Skin of body (tissue), 1 donor: ENCODE measurements at regions not wholly inside any gene's neighbourhood (a gene's known extent, or its start where the extent isn't known, plus 50 kb on each side); places are given as distances from the start of the nearest gene placed in this dataset.
"Not testable (repeated sequence)": the region's sequence is repeated elsewhere in the genome, so short reads cannot be mapped to it uniquely, and the experiment has no call there.

Experiments
- DNase-seq: peaks from one replicate; lab custom pipeline; 2025; lab: John Stamatoyannopoulos, UW

GRCh38 chr5:42989190-42989589, 50.9 kb downstream of the ANXA2R start:
- DNase-seq: no peak

GRCh38 chr5:42988568-42988967, 51.6 kb downstream of the ANXA2R start:
- DNase-seq: no peak

GRCh38 chr5:42985129-42986037, 54.7 kb downstream of the ANXA2R start:
- no peak for DNase-seq

- DNase-seq: no peak
These were observed 55.8 kb downstream of the ANXA2R start for GRCh38 chr5:42984307-42984706.

- DNase-seq: no peak
These were observed 58.0 kb downstream of the ANXA2R start for GRCh38 chr5:42982107-42982622.

GRCh38 chr5:42981417-42982106, 58.6 kb downstream of the ANXA2R start:
- not testable (repeated sequence) for DNase-seq

GRCh38 chr5:42981015-42981414, 59.1 kb downstream of the ANXA2R start:
- not testable (repeated sequence) for DNase-seq

- not testable (repeated sequence) for DNase-seq
These were observed 59.7 kb downstream of the ANXA2R start for GRCh38 chr5:42980391-42980790.

GRCh38 chr5:42979242-42979641, 60.9 kb downstream of the ANXA2R start:
- not testable (repeated sequence) for DNase-seq

GRCh38 chr5:42974536-42974935, 65.6 kb downstream of the ANXA2R start:
- DNase-seq: no peak

GRCh38 chr5:42970636-42971559, 69.2 kb downstream of the ANXA2R start:
- DNase-seq: no peak

GRCh38 chr5:42965934-42966333, 74.2 kb downstream of the ANXA2R start:
- no peak for DNase-seq

- DNase-seq: no peak
These were observed 76.7 kb downstream of the ANXA2R start for GRCh38 chr5:42963412-42963811.

GRCh38 chr5:42962124-42962523, 78.0 kb downstream of the ANXA2R start:
- no peak for DNase-seq

GRCh38 chr5:42960506-42960905, 79.6 kb downstream of the ANXA2R start:
- DNase-seq: no peak

GRCh38 chr5:42956551-42956950, 83.6 kb downstream of the ANXA2R start:
- no peak for DNase-seq

- no peak for DNase-seq
These were observed 87.1 kb downstream of the ANXA2R start for GRCh38 chr5:42953041-42953440.

GRCh38 chr5:42952578-42952974, 87.5 kb downstream of the ANXA2R start:
- DNase-seq: no peak

- no peak for DNase-seq
These were observed 88.8 kb downstream of the ANXA2R start for GRCh38 chr5:42951293-42951840.

- DNase-seq: peak; percentile 70
These were observed 89.4 kb downstream of the ANXA2R start for GRCh38 chr5:42950456-42951292.
